Heart right ventricle (tissue), 16 donors: ENCODE measurements at regions not wholly inside any gene's neighbourhood (a gene's known extent, or its start where the extent isn't known, plus 50 kb on each side); places are given as distances from the start of the nearest gene placed in this dataset.

ENCODE experiments used
- ATAC-seq, 8 donors: fragments of 200-7000 bp; cut with Tn5 transposase; one replicate each; pipeline ENCODE4 v1.9.1; 2020; ENCODE audit warnings: mild to moderate bottlenecking in 8 of 8, moderate library complexity in 8 of 8, moderate number of reproducible peaks in 1 of 8
- DNase-seq, 2 donors: peaks; one replicate each; pipeline ENCODE4 v3.0.0-alpha.2; 2020
- H3K27ac ChIP-seq, 10 donors: fragments of 200-600 bp; sonication (generic) in 2 of 10; one replicate each; pipeline versions ENCODE4 v1.5.0 to v1.8.0; 2020 to 2022; ENCODE audit warnings: mild to moderate bottlenecking in 3 of 10
- H3K27me3 ChIP-seq, 7 donors: fragments of 200-600 bp; one replicate each; pipeline ENCODE4 v1.8.0; 2021 to 2022; ENCODE audit warnings: mild to moderate bottlenecking in 2 of 7
- H3K36me3 ChIP-seq, 9 donors: fragments of 200-600 bp; sonication (generic) in 1 of 9; one replicate each; pipeline versions ENCODE4 v1.5.0 to v1.8.0; 2020 to 2022; ENCODE audit warnings: mild to moderate bottlenecking in 2 of 9
- H3K4me1 ChIP-seq, 9 donors: fragments of 200-600 bp; sonication (generic) in 1 of 9; one replicate each; pipeline versions ENCODE4 v1.5.0 to v1.8.0; 2020 to 2022; ENCODE audit warnings: mild to moderate bottlenecking in 4 of 9
- H3K4me3 ChIP-seq, 10 donors: fragments of 200-600 bp; sonication (generic) in 2 of 10; one replicate each; pipeline versions ENCODE4 v1.5.0 to v1.8.0; 2020 to 2022; ENCODE audit warnings: mild to moderate bottlenecking in 7 of 10, moderate library complexity in 2 of 10
- H3K9me3 ChIP-seq, 11 donors: fragments of 200-600 bp in 10 of 11; sonication (generic) in 2 of 11; one replicate each; pipeline versions ENCODE4 v1.5.0 to v1.8.0; 2013 to 2022; ENCODE audit warnings: mild to moderate bottlenecking in 2 of 11, control low read depth in 1 of 11, moderate library complexity in 1 of 11
- CTCF ChIP-seq, 9 donors: fragments of 200-600 bp; sonication (generic) in 2 of 9; IDR thresholded peaks; one replicate each; pipeline versions ENCODE4 v1.5.0 to v1.8.0; 2021 to 2022; ENCODE audit warnings: antibody characterized with exemption in 9 of 9, mild to moderate bottlenecking in 5 of 9, moderate library complexity in 1 of 9
- WGBS, 2 donors: extraction: QIAGEN DNeasy Blood & Tissue Kit; methylation state at CpG; one replicate each; pipeline ENCODE4 v1.1.7; 2013; ENCODE audit warnings: inconsistent platforms in 1 of 2; 5-methylcytosine and 5-hydroxymethylcytosine counted together
- intact Hi-C, 10 donors: fragments of 100-400 bp; cut with DNase I; formaldehyde crosslinking; loops; one replicate each; pipeline versions ENCODE4 v1.11.1 to v1.14.2; 2022
- donor health status: Arrhythmogenic right ventricular cardiomyopathy.
- donor health status: ischemic (EF 13 %, LVEDD 7.1; RV severe dilation, severe dysfunction).
- donor health status: healthy with polysubstance abuse.
- donor health status: DM: no; HTN: yes; CAD: no.
- donor health status: DM: no; HTN: no; CAD: no.
- donor health status: ischemic (EF 25% LVEDD 6.9; RV normal size, moderate dysfunction).
- donor health status: ischemic (EF 25% LVEDD 5.7; RV mildly dilated, moderate dysfunction).
- donor health status: healthy.
- donor health status: DM: yes; HTN: yes; CAD: no.
- donor health status: Ischemic cardiomyopathy.
- donor health status: ischemic (EF 35%, LVEDD 5.7; RV mildly dilated, moderate dysfunction).
- donor health status: nonischemic (EF 11% LVEDD 7.7; RV severe dilation, severe dysfunction).
- donor health status: DM: yes; HTN: yes; CAD: no.
- donor health status: PGD.
- donor health status: ischemic (EF 29% LVEDD 5.4; RV normal size, mild dysfunction).
- donor health status: nonischemic (EF 23%, LVEDD 6.1; RV moderate dilation, normal function).

GRCh38 chr18:27355308-27355707, 170.2 kb upstream of the CHST9 start:
- H3K4me1 ChIP-seq, result no peaks in the 10 kb centered on the region
- H3K36me3 ChIP-seq, result no peaks in the 10 kb centered on the region
- intact Hi-C loops, result no loop called here
- no peak overlapping the region for H3K27ac ChIP-seq
- 91% methylated on average over 5 of the region's 5 CpGs for WGBS, 2 donors
- no peak for ATAC-seq
- H3K4me3 ChIP-seq, result no peak overlapping the region
- TF ChIP-seq CTCF (IDR thresholded peaks at IDR 0.05), result no peak
- no peaks in the 10 kb centered on the region for H3K27me3 ChIP-seq
- no peaks in the 10 kb centered on the region for H3K9me3 ChIP-seq
- no peak for DNase-seq

- Histone ChIP-seq H3K4me1 (no peaks in the 10 kb centered on the region), H3K4me3 (no peak overlapping the region), H3K36me3 (no peaks in the 10 kb centered on the region), H3K9me3 (no peaks in the 10 kb centered on the region), H3K27me3 (no peaks in the 10 kb centered on the region), H3K27ac (no peak overlapping the region)
- no peak for TF ChIP-seq CTCF (IDR thresholded peaks at IDR 0.05)
- intact Hi-C loops, result no loop called here
- 78 to 83% methylated on average over 4 of the region's 4 CpGs for WGBS, 2 donors
- DNase-seq, result no peak
- no peak for ATAC-seq
These were observed 168.2 kb upstream of the CHST9 start for GRCh38 chr18:27353273-27353672.

- Histone ChIP-seq H3K9me3 (no peaks in the 10 kb centered on the region), H3K27ac (no peak overlapping the region), H3K4me3 (no peak overlapping the region), H3K4me1 (no peaks in the 10 kb centered on the region), H3K27me3 (peaks cover 0 to 9% (median 0%) of the 10 kb centered on the region in 7 donors), H3K36me3 (no peaks in the 10 kb centered on the region)
- DNase-seq (no peak), ATAC-seq (no peak)
- 79 to 89% methylated on average over 4 of the region's 4 CpGs for WGBS, 2 donors
- TF ChIP-seq CTCF (IDR thresholded peaks at IDR 0.05), result no peak
- intact Hi-C loops, result no loop called here
These were observed 164.3 kb upstream of the CHST9 start for GRCh38 chr18:27349284-27349882.

- H3K4me3 ChIP-seq, result no peak overlapping the region
- WGBS, 2 donors, result 75 to 95% methylated on average over 1 of the region's 1 CpG
- no peaks in the 10 kb centered on the region for H3K27me3 ChIP-seq
- H3K4me1 ChIP-seq, result no peaks in the 10 kb centered on the region
- DNase-seq (no peak), ATAC-seq (no peak)
- H3K9me3 ChIP-seq, result peaks cover 0 to 1% (median 0%) of the 10 kb centered on the region in 11 donors
- H3K36me3 ChIP-seq, result no peaks in the 10 kb centered on the region
- no peak overlapping the region for H3K27ac ChIP-seq
- intact Hi-C loops, result no loop called here
- TF ChIP-seq CTCF (IDR thresholded peaks at IDR 0.05), result no peak
These were observed 146.5 kb upstream of the CHST9 start for GRCh38 chr18:27331606-27332005.
